Loucy (cell line): ENCODE measurements at regions not wholly inside any gene's neighbourhood (a gene's known extent, or its start where the extent isn't known, plus 50 kb on each side); places are given as distances from the start of the nearest gene placed in this dataset.

Source experiments
- CTCF ChIP-seq: fragments of 200-600 bp; sonication (generic); conservative IDR thresholded peaks from 2 replicates; pipeline ENCODE4 v1.5.1; 2014; ENCODE audit warnings: mild to moderate bottlenecking, antibody characterized with exemption, low read length
- EZH2phosphoT487 ChIP-seq: fragments of 200-600 bp; IDR thresholded peaks from 2 replicates; pipeline ENCODE4 v1.6.1; 2018; ENCODE audit warnings: antibody characterized with exemption, mild to moderate bottlenecking, moderate library complexity, borderline replicate concordance

GRCh38 chr1:82125866-82126265 is 325.1 kb downstream of the ADGRL2 start:
- no peak for TF ChIP-seq CTCF
- no peak for TF ChIP-seq EZH2phosphoT487
